ENCODE measurements at regions not wholly inside any gene's neighbourhood (a gene's known extent, or its start where the extent isn't known, plus 50 kb on each side); places are given as distances from the start of the nearest gene placed in this dataset.
"Not testable (repeated sequence)": the region's sequence is repeated elsewhere in the genome, so short reads cannot be mapped to it uniquely, and the experiment has no call there.

DNA sequence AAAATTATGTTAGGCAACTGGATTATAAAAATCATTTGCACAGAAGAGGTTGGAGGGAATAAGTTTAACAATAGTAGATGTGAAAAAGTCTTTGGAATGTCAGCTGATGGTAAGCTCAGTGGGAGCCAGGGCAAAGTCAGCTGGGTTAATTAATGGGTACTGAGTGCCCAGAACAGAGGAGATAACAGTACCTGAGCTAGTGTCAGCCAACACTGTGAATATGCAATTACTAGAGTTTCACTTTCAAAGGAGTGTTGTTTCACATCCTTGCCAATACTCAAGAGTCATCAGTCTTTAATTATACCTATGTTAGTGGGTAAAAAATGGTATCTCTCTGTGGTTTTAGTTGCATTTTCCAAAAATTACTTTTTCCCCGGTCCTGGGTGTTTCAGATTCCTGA, 135.1 kb downstream of the KIF4B start:
- Histone ChIP-seq H3K4me1 (ENCODE audit: insufficient read depth, low read length, poor library complexity, severe bottlenecking) (no peaks in the 10 kb centered on the region), H2AFZ (ENCODE audit: low read length) (no peak overlapping the region), H3K27ac (ENCODE audit: low read depth, low read length, poor library complexity, severe bottlenecking) (no peak overlapping the region), H3K36me3 (ENCODE audit: insufficient read depth, low read length) (no peaks in the 10 kb centered on the region), H3K9me2 (ENCODE audit: insufficient read depth, low read length) (no peaks in the 10 kb centered on the region), H3K4me2 (ENCODE audit: low read length) (no peak overlapping the region), H3K4me3 (ENCODE audit: low read depth, low read length, poor library complexity, severe bottlenecking) (no peak overlapping the region), H3K79me2 (ENCODE audit: insufficient read depth, low read depth, low read length) (no peaks in the 10 kb centered on the region), H3K9me3 (ENCODE audit: low read length) (no peaks in the 10 kb centered on the region), H4K20me1 (ENCODE audit: insufficient read depth, low read length) (no peaks in the 10 kb centered on the region)
- BruUV-seq (replicated peaks) = no TSS peak
- POLR2A ChIA-PET = no interaction called here
- no peak for TF ChIP-seq EZH2phosphoT487 (IDR thresholded peaks at IDR 0.05; ENCODE audit: borderline replicate concordance, low read depth, low read length)
- TF ChIP-seq, protein P1, sequence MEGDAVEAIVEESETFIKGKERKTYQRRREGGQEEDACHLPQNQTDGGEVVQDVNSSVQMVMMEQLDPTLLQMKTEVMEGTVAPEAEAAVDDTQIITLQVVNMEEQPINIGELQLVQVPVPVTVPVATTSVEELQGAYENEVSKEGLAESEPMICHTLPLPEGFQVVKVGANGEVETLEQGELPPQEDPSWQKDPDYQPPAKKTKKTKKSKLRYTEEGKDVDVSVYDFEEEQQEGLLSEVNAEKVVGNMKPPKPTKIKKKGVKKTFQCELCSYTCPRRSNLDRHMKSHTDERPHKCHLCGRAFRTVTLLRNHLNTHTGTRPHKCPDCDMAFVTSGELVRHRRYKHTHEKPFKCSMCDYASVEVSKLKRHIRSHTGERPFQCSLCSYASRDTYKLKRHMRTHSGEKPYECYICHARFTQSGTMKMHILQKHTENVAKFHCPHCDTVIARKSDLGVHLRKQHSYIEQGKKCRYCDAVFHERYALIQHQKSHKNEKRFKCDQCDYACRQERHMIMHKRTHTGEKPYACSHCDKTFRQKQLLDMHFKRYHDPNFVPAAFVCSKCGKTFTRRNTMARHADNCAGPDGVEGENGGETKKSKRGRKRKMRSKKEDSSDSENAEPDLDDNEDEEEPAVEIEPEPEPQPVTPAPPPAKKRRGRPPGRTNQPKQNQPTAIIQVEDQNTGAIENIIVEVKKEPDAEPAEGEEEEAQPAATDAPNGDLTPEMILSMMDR (conservative IDR thresholded peaks at IDR 0.05; ENCODE audit: low read length) = no peak
- intact Hi-C loops (cut with micrococcal nuclease; ENCODE audit: unreplicated experiment) = no loop called here
- DNase-seq (ENCODE audit: low spot score) = no peak
- CTCF ChIA-PET (ENCODE audit: unreplicated experiment) = no interaction called here

DNA sequence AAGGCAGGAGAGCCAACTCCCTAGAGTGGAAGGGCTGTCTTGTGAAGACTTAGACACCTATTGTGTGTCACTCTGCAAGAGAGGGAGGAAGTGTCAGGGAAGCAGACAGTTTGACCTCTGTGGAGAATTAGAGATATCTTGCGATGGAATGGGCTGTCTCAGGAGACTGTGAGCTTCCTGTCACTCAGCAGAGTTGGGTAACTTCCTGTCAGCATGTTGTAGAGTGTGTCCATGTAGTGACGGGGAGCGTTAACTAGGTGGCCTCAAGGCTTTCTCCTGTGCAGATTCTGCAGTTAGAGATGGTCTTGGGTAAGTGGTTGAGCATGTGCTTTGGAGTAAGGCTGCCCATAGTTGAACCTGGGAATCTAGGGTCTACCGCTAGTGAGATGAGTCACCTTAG, 136.5 kb downstream of the KIF4B start:
- no peaks in the 10 kb centered on the region for H4K20me1 ChIP-seq (ENCODE audit: insufficient read depth, low read length)
- H3K4me1 ChIP-seq (ENCODE audit: insufficient read depth, low read length, poor library complexity, severe bottlenecking) = no peaks in the 10 kb centered on the region
- H3K9me3 ChIP-seq (ENCODE audit: low read length) = no peaks in the 10 kb centered on the region
- peak; percentile 3 for DNase-seq (ENCODE audit: low spot score)
- no peak overlapping the region for H3K4me3 ChIP-seq (ENCODE audit: low read depth, low read length, poor library complexity, severe bottlenecking)
- no peak overlapping the region for H3K27ac ChIP-seq (ENCODE audit: low read depth, low read length, poor library complexity, severe bottlenecking)
- no peak overlapping the region for H2AFZ ChIP-seq (ENCODE audit: low read length)
- BruUV-seq (replicated peaks) = no TSS peak
- no peak for TF ChIP-seq EZH2phosphoT487 (IDR thresholded peaks at IDR 0.05; ENCODE audit: borderline replicate concordance, low read depth, low read length)
- TF ChIP-seq, protein P1 (conservative IDR thresholded peaks at IDR 0.05; ENCODE audit: low read length) = no peak
- intact Hi-C loops (cut with micrococcal nuclease; ENCODE audit: unreplicated experiment) = no loop called here
- no peaks in the 10 kb centered on the region for H3K36me3 ChIP-seq (ENCODE audit: insufficient read depth, low read length)
- ChIA-PET CTCF (ENCODE audit: unreplicated experiment) (no interaction called here), POLR2A (no interaction called here)
- no peaks in the 10 kb centered on the region for H3K79me2 ChIP-seq (ENCODE audit: insufficient read depth, low read depth, low read length)
- H3K4me2 ChIP-seq (ENCODE audit: low read length) = no peak overlapping the region
- H3K9me2 ChIP-seq (ENCODE audit: insufficient read depth, low read length) = no peaks in the 10 kb centered on the region

- Histone ChIP-seq H2AFZ (ENCODE audit: low read length) (no peak overlapping the region), H3K9me3 (ENCODE audit: low read length) (no peaks in the 10 kb centered on the region), H3K36me3 (ENCODE audit: insufficient read depth, low read length) (no peaks in the 10 kb centered on the region), H3K27ac (ENCODE audit: low read depth, low read length, poor library complexity, severe bottlenecking) (no peak overlapping the region), H3K4me3 (ENCODE audit: low read depth, low read length, poor library complexity, severe bottlenecking) (no peak overlapping the region), H3K4me2 (ENCODE audit: low read length) (no peak overlapping the region), H3K9me2 (ENCODE audit: insufficient read depth, low read length) (no peaks in the 10 kb centered on the region), H3K4me1 (ENCODE audit: insufficient read depth, low read length, poor library complexity, severe bottlenecking) (no peaks in the 10 kb centered on the region), H3K79me2 (ENCODE audit: insufficient read depth, low read depth, low read length) (no peaks in the 10 kb centered on the region), H4K20me1 (ENCODE audit: insufficient read depth, low read length) (no peaks in the 10 kb centered on the region)
- ChIA-PET CTCF (ENCODE audit: unreplicated experiment) (no interaction called here), POLR2A (interaction anchor here (0.6 kb wide), 1 partner anchor 171 kb away, joined by 5 read pairs; no protein-coding TSS in a partner anchor)
- TF ChIP-seq EZH2phosphoT487 (IDR thresholded peaks at IDR 0.05; ENCODE audit: borderline replicate concordance, low read depth, low read length) = no peak
- TF ChIP-seq, protein P1 (conservative IDR thresholded peaks at IDR 0.05; ENCODE audit: low read length) = no peak
- BruUV-seq (replicated peaks) = no TSS peak
- intact Hi-C loops (cut with micrococcal nuclease; ENCODE audit: unreplicated experiment) = no loop called here
- no peak for DNase-seq (ENCODE audit: low spot score)
Observed at GRCh38 chr5:155154973-155155372, 141.4 kb downstream of the KIF4B start.

- intact Hi-C loops (cut with micrococcal nuclease; ENCODE audit: unreplicated experiment) = not testable (repeated sequence)
Observed at GRCh38 chr5:155163084-155163483, 149.5 kb downstream of the KIF4B start.

More at GRCh38 chr5:155163084-155163483, 149.5 kb downstream of the KIF4B start:
- H3K36me3 ChIP-seq (ENCODE audit: insufficient read depth, low read length); H3K4me3 ChIP-seq (ENCODE audit: low read depth, low read length, poor library complexity, severe bottlenecking); CTCF ChIA-PET (ENCODE audit: unreplicated experiment); H4K20me1 ChIP-seq (ENCODE audit: insufficient read depth, low read length); H2AFZ ChIP-seq (ENCODE audit: low read length); H3K9me2 ChIP-seq (ENCODE audit: insufficient read depth, low read length); BruUV-seq (replicated peaks); H3K9me3 ChIP-seq (ENCODE audit: low read length); POLR2A ChIA-PET; DNase-seq (ENCODE audit: low spot score); H3K79me2 ChIP-seq (ENCODE audit: insufficient read depth, low read depth, low read length); H3K27ac ChIP-seq (ENCODE audit: low read depth, low read length, poor library complexity, severe bottlenecking); H3K4me1 ChIP-seq (ENCODE audit: insufficient read depth, low read length, poor library complexity, severe bottlenecking); H3K4me2 ChIP-seq (ENCODE audit: low read length): not testable (repeated sequence)
